GM21390 (cell line): ENCODE measurements at regions not wholly inside any gene's neighbourhood (a gene's known extent, or its start where the extent isn't known, plus 50 kb on each side); places are given as distances from the start of the nearest gene placed in this dataset.
"Not testable (repeated sequence)": the region's sequence is repeated elsewhere in the genome, so short reads cannot be mapped to it uniquely, and the experiment has no call there.

Source experiments
- ATAC-seq: cut with Tn5 transposase; IDR thresholded peaks from one replicate; pipeline ENCODE4 v1.9.1; 2021; ENCODE audit not compliant: unreplicated experiment

GRCh38 chrX:150231368-150231767 is 131.7 kb upstream of the MAMLD1 start:
- not testable (repeated sequence) for ATAC-seq

- not testable (repeated sequence) for ATAC-seq
Measured at GRCh38 chrX:150232222-150232621, 130.9 kb upstream of the MAMLD1 start.

- ATAC-seq, result no peak
Measured at GRCh38 chrX:150234126-150234525, 129.0 kb upstream of the MAMLD1 start.

- no peak for ATAC-seq
Measured at GRCh38 chrX:150236327-150236726, 126.8 kb upstream of the MAMLD1 start.

GRCh38 chrX:150238632-150239382 is 124.3 kb upstream of the MAMLD1 start:
- ATAC-seq, result no peak

- no peak for ATAC-seq
Measured at GRCh38 chrX:150239946-150240642, 123.0 kb upstream of the MAMLD1 start.

GRCh38 chrX:150240643-150240970 is 122.5 kb upstream of the MAMLD1 start:
- no peak for ATAC-seq

- ATAC-seq, result no peak
Measured at GRCh38 chrX:150253959-150254620, 109.0 kb upstream of the MAMLD1 start.

GRCh38 chrX:150254909-150255308 is 108.2 kb upstream of the MAMLD1 start:
- no peak for ATAC-seq

GRCh38 chrX:150255441-150256296 is 107.4 kb upstream of the MAMLD1 start:
- ATAC-seq, result no peak

- no peak for ATAC-seq
Measured at GRCh38 chrX:150256297-150256650, 106.8 kb upstream of the MAMLD1 start.

- no peak for ATAC-seq
Measured at GRCh38 chrX:150257353-150258175, 105.6 kb upstream of the MAMLD1 start.

- ATAC-seq, result no peak
Measured at GRCh38 chrX:150258176-150258425, 105.0 kb upstream of the MAMLD1 start.

- ATAC-seq, result no peak
Measured at GRCh38 chrX:150258463-150259430, 104.4 kb upstream of the MAMLD1 start.

GRCh38 chrX:150262456-150262855 is 100.7 kb upstream of the MAMLD1 start:
- ATAC-seq, result no peak

GRCh38 chrX:150268839-150269355 is 94.2 kb upstream of the MAMLD1 start:
- no peak for ATAC-seq

- ATAC-seq, result no peak
Measured at GRCh38 chrX:150269605-150270254, 93.4 kb upstream of the MAMLD1 start.

- no peak for ATAC-seq
Measured at GRCh38 chrX:150270622-150271021, 92.5 kb upstream of the MAMLD1 start.
